Frontal cortex (tissue), 3 donors: ENCODE measurements at regions not wholly inside any gene's neighbourhood (a gene's known extent, or its start where the extent isn't known, plus 50 kb on each side); places are given as distances from the start of the nearest gene placed in this dataset.

Experiments
- DNase-seq, 2 donors: peaks; one replicate each; pipeline ENCODE4 v3.0.0; 2012; ENCODE audit warnings: low spot score in 2 of 2
- FAIRE-seq: peaks from 2 replicates; lab custom pipeline; 2012; peaks lifted over from hg19 to GRCh38; lab: Jason Lieb, UNC
- donor health status: control.
- donor health status: control.
- donor health status: control.

- DNase-seq (no peak), FAIRE-seq (no peak)
Observed at GRCh38 chrX:109841869-109842579, 109.0 kb upstream of the ACSL4 start.

GRCh38 chrX:109842611-109843010 lies 109.6 kb upstream of the ACSL4 start:
- no peak for FAIRE-seq

GRCh38 chrX:109843963-109844751 lies 111.1 kb upstream of the ACSL4 start:
- FAIRE-seq, result no peak
- DNase-seq, result no peak

More at GRCh38 chrX:109842611-109843010, 109.6 kb upstream of the ACSL4 start:
- DNase-seq, result no peak

- DNase-seq (no peak), FAIRE-seq (no peak)
Observed at GRCh38 chrX:109844986-109845385, 111.9 kb upstream of the ACSL4 start.

GRCh38 chrX:109845996-109846395 lies 112.9 kb upstream of the ACSL4 start:
- no peak for FAIRE-seq
- DNase-seq, result no peak

GRCh38 chrX:109847257-109848187 lies 114.5 kb upstream of the ACSL4 start:
- no peak for FAIRE-seq
- no peak for DNase-seq

- FAIRE-seq (no peak), DNase-seq (no peak)
Observed at GRCh38 chrX:109848461-109849050, 115.5 kb upstream of the ACSL4 start.

- no peak for FAIRE-seq
- no peak for DNase-seq
Observed at GRCh38 chrX:109854096-109854495, 121.0 kb upstream of the ACSL4 start.

- no peak for DNase-seq
- no peak for FAIRE-seq
Observed at GRCh38 chrX:109855501-109855900, 122.4 kb upstream of the ACSL4 start.

- FAIRE-seq (peak; percentile 61), DNase-seq (no peak)
Observed at GRCh38 chrX:109856974-109857373, 123.9 kb upstream of the ACSL4 start.

- no peak for FAIRE-seq
- DNase-seq, result no peak
Observed at GRCh38 chrX:109857584-109858228, 124.6 kb upstream of the ACSL4 start.

GRCh38 chrX:109858602-109859341 lies 125.7 kb upstream of the ACSL4 start:
- no peak for FAIRE-seq
- DNase-seq, result no peak

- no peak for FAIRE-seq
- DNase-seq, result no peak
Observed at GRCh38 chrX:109859651-109860050, 126.6 kb upstream of the ACSL4 start.

- FAIRE-seq, result no peak
- DNase-seq, result no peak
Observed at GRCh38 chrX:109862433-109862832, 129.4 kb upstream of the ACSL4 start.

- no peak for DNase-seq
- no peak for FAIRE-seq
Observed at GRCh38 chrX:109863811-109864210, 130.8 kb upstream of the ACSL4 start.

GRCh38 chrX:109871121-109871888 lies 131.6 kb upstream of the TMEM164 start:
- FAIRE-seq, result no peak
- DNase-seq, result no peak

- FAIRE-seq (no peak), DNase-seq (no peak)
Observed at GRCh38 chrX:109872021-109872732, 130.7 kb upstream of the TMEM164 start.
